CD4-positive, CD25-positive, alpha-beta regulatory T cell (primary cell): ENCODE measurements at regions not wholly inside any gene's neighbourhood (a gene's known extent, or its start where the extent isn't known, plus 50 kb on each side); places are given as distances from the start of the nearest gene placed in this dataset.
A peak's percentile ranks its signal among the peaks of the same experiment; 100 is the strongest.

ENCODE experiments used
- ATAC-seq, 2 donors: fragments of 150-1000 bp; cut with Tn5 transposase; one replicate each; pipeline ENCODE4 v1.10.0; 2021; ENCODE audit warnings: low read depth in 2 of 2, moderate number of reproducible peaks in 2 of 2, moderate library complexity in 1 of 2
- DNase-seq, 3 donors: peaks; one replicate each; pipeline versions ENCODE4 v3.0.0 to v3.0.0-alpha.2; 2012 to 2022; ENCODE audit warnings: mixed read lengths in 1 of 3
- H3K27ac ChIP-seq: one replicate; pipeline ENCODE4 v1.7.0; 2013; ENCODE audit warnings: mild to moderate bottlenecking, low read length; ENCODE audit not compliant: insufficient read depth, poor library complexity, severe bottlenecking
- H3K27me3 ChIP-seq: one replicate; pipeline ENCODE4 v1.7.0; 2013; ENCODE audit warnings: low read length; ENCODE audit not compliant: control insufficient read depth, insufficient read depth
- H3K36me3 ChIP-seq: one replicate; pipeline ENCODE4 v1.7.0; 2013; ENCODE audit warnings: mild to moderate bottlenecking, low read length, moderate library complexity; ENCODE audit not compliant: control insufficient read depth, insufficient read depth
- H3K4me1 ChIP-seq: 2 replicates; pipeline ENCODE4 v1.7.0; 2013; ENCODE audit warnings: mild to moderate bottlenecking, low read length; ENCODE audit not compliant: insufficient read depth, control insufficient read depth, poor library complexity, severe bottlenecking
- H3K4me3 ChIP-seq: one replicate; pipeline ENCODE4 v1.7.0; 2013; ENCODE audit warnings: low read depth, mild to moderate bottlenecking, low read length, moderate library complexity
- H3K9me3 ChIP-seq, 2 experiments: 1 replicate in 1 of 2; 2 replicates in 1 of 2; pipeline ENCODE4 v1.7.0; 2013; ENCODE audit warnings: low read length in 2 of 2, mild to moderate bottlenecking in 1 of 2, moderate library complexity in 1 of 2; ENCODE audit not compliant: control insufficient read depth in 2 of 2
- H3K27ac Mint-ChIP-seq, 3 donors: one replicate each; pipeline ENCODE4 v1.8.0; 2020 to 2022; ENCODE audit warnings: mild to moderate bottlenecking in 3 of 3, mixed read lengths in 3 of 3, moderate library complexity in 2 of 3
- H3K27me3 Mint-ChIP-seq: one replicate; pipeline ENCODE4 v1.8.0; 2022; ENCODE audit warnings: mild to moderate bottlenecking, mixed read lengths
- H3K36me3 Mint-ChIP-seq: one replicate; pipeline ENCODE4 v1.8.0; 2020; ENCODE audit warnings: mixed read lengths
- H3K4me1 Mint-ChIP-seq, 4 donors: one replicate each; pipeline ENCODE4 v1.8.0; 2020 to 2022; ENCODE audit warnings: mixed read lengths in 4 of 4, mild to moderate bottlenecking in 1 of 4
- H3K4me3 Mint-ChIP-seq, 4 donors: one replicate each; pipeline ENCODE4 v1.8.0; 2020 to 2022; ENCODE audit warnings: mild to moderate bottlenecking in 4 of 4, mixed read lengths in 4 of 4, moderate library complexity in 3 of 4
- H3K9me3 Mint-ChIP-seq, 7 donors: one replicate each; pipeline ENCODE4 v1.8.0; 2020 to 2022; ENCODE audit warnings: mixed read lengths in 7 of 7, mild to moderate bottlenecking in 3 of 7, moderate library complexity in 2 of 7

DNA sequence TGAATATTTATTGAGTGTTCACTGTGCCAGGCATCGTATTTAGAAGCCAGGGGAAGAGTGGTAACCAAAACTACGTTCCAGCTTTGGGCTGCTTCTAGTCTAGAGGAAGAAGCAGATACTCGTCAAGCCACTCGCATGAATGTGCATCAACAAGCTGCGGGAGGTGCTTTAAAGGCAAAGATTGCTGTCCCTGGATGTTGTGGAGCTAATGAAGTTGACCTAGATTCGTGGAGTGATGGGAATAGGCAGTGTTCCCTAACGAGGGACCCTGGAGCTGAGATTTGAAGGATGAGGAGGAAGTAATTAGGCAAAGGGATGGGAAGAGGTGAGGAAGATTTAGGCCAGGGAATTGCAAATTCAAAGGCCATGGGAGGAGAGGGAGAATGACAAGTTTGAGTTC lies 118.9 kb downstream of the TMEM170B start:
- H3K9me3 ChIP-seq: no peaks in the 10 kb centered on the region
- no peak for DNase-seq
- H3K27me3 ChIP-seq: peaks cover 3% of the 10 kb centered on the region
- Mint-ChIP-seq H3K27ac (peak overlapping the region in 1 of 3 donors; percentile 62), H3K4me1 (peaks cover 0 to 16% (median 2%) of the 10 kb centered on the region in 4 donors), H3K4me3 (no peak overlapping the region), H3K36me3 (no peaks in the 10 kb centered on the region), H3K9me3 (peaks cover 0 to 1% (median 0%) of the 10 kb centered on the region in 7 donors), H3K27me3 (peaks cover 5% of the 10 kb centered on the region)
- no peak for ATAC-seq
- H3K4me3 ChIP-seq: no peak overlapping the region
- H3K27ac ChIP-seq: no peak overlapping the region
- peaks cover 15% of the 10 kb centered on the region for H3K4me1 ChIP-seq
- no peaks in the 10 kb centered on the region for H3K36me3 ChIP-seq

DNA sequence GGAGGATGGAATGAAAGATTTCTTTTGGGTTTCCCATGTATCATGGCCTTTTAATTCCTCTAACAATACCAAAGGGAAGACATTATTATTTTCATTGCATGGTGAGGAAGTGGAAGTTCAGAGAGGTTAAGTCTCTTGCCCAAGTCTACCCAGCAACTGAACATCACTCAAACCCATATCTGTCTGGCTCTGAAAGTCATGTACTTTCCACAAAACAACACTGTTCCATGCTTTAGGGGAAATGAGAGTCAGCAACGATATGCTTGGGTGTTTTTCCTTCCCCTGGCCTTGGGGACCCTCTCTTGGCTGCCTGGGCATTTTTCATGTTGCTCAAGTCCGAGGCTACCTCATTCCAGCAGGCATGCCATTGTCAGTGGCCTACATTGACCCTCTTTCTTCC lies 118.8 kb downstream of the ADTRP start:
- Mint-ChIP-seq H3K9me3 (peaks cover 0 to 1% (median 0%) of the 10 kb centered on the region in 7 donors), H3K4me3 (no peak overlapping the region), H3K36me3 (no peaks in the 10 kb centered on the region), H3K27ac (no peak overlapping the region), H3K27me3 (peaks cover 10% of the 10 kb centered on the region), H3K4me1 (peaks cover 0 to 5% (median 0%) of the 10 kb centered on the region in 4 donors)
- H3K9me3 ChIP-seq: no peaks in the 10 kb centered on the region
- peaks cover 7% of the 10 kb centered on the region for H3K4me1 ChIP-seq
- ATAC-seq: no peak
- no peak overlapping the region for H3K27ac ChIP-seq
- no peak for DNase-seq
- no peak overlapping the region for H3K4me3 ChIP-seq
- H3K27me3 ChIP-seq: peaks cover 3% of the 10 kb centered on the region
- no peaks in the 10 kb centered on the region for H3K36me3 ChIP-seq

DNA sequence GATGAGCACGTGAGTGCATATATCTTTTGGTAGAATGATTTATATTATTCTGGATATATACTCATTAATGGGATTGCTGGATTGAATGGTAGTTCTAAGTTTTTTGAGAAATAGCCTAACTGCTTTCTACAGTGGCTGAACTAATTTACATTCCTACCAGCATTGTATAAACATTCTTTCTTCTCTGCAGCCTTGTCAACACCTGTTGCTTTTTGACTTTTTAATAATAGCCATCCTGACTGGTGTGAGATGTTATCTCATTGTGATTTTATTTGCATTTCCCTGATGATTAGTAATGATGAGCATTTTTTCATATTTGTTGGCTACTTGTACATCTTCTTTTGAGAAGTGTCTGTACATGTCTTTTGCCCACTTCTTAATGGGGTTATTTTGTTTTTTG lies 116.3 kb downstream of the ADTRP start:
- peaks cover 6% of the 10 kb centered on the region for H3K27me3 ChIP-seq
- no peak overlapping the region for H3K4me3 ChIP-seq
- no peaks in the 10 kb centered on the region for H3K9me3 ChIP-seq
- H3K27ac Mint-ChIP-seq: no peak overlapping the region
- H3K36me3 Mint-ChIP-seq: no peaks in the 10 kb centered on the region
- H3K36me3 ChIP-seq: no peaks in the 10 kb centered on the region
- no peak overlapping the region for H3K27ac ChIP-seq
- H3K4me1 ChIP-seq: no peaks in the 10 kb centered on the region
- H3K4me1 Mint-ChIP-seq: no peaks in the 10 kb centered on the region
- no peak overlapping the region for H3K4me3 Mint-ChIP-seq
- DNase-seq (no peak), ATAC-seq (no peak)
- peaks cover 0 to 3% (median 0%) of the 10 kb centered on the region in 7 donors for H3K9me3 Mint-ChIP-seq
- peaks cover 13% of the 10 kb centered on the region for H3K27me3 Mint-ChIP-seq

DNA sequence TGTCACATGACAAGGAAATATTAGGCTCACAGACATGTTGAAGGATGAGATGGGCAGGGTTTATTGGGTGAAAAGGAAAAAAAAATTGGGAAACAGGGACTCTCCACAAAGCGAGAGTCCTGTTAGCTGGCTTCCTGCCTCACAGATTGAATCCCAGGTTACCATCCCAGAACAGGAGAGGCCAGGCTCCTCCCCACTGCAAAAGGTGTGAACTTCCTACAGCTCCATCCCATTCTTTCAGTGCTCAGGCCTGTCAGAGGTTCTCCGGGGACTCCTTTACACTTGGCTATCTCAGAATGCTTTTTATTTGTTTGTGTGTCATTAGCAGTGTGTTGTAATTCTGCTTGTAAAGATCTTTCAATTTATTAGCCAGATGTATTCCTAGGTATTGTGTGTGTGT lies 115.1 kb downstream of the ADTRP start:
- H3K4me1 Mint-ChIP-seq: no peaks in the 10 kb centered on the region
- Histone ChIP-seq H3K36me3 (no peaks in the 10 kb centered on the region), H3K27me3 (peaks cover 6% of the 10 kb centered on the region), H3K27ac (no peak overlapping the region), H3K4me3 (no peak overlapping the region), H3K9me3 (no peaks in the 10 kb centered on the region), H3K4me1 (no peaks in the 10 kb centered on the region)
- ATAC-seq (no peak), DNase-seq (no peak)
- H3K36me3 Mint-ChIP-seq: no peaks in the 10 kb centered on the region
- H3K27me3 Mint-ChIP-seq: peaks cover 20% of the 10 kb centered on the region
- H3K4me3 Mint-ChIP-seq: no peak overlapping the region
- peaks cover 0 to 3% (median 0%) of the 10 kb centered on the region in 7 donors for H3K9me3 Mint-ChIP-seq
- no peak overlapping the region for H3K27ac Mint-ChIP-seq
